ENCODE measurements at regions not wholly inside any gene's neighbourhood (a gene's known extent, or its start where the extent isn't known, plus 50 kb on each side); places are given as distances from the start of the nearest gene placed in this dataset.

GRCh38 chr2:186911551-186912085 lies 62.6 kb upstream of the ZSWIM2 start:
- Histone ChIP-seq H4K20me1 (ENCODE audit: insufficient read depth, low read length) (no peaks in the 10 kb centered on the region), H3K27ac (ENCODE audit: low read depth, low read length, poor library complexity, severe bottlenecking) (no peak overlapping the region), H3K9ac (ENCODE audit: low read length) (no peak overlapping the region), H3K4me1 (ENCODE audit: insufficient read depth, low read length, severe bottlenecking) (no peaks in the 10 kb centered on the region), H3K36me3 (ENCODE audit: insufficient read depth, low read length) (no peaks in the 10 kb centered on the region), H3F3A (ENCODE audit: insufficient read depth, low read length) (no peaks in the 10 kb centered on the region), H3K9me3 (ENCODE audit: low read length) (no peaks in the 10 kb centered on the region), H3K79me2 (ENCODE audit: insufficient read depth, low read length) (no peaks in the 10 kb centered on the region), H3K27me3 (ENCODE audit: insufficient read depth, low read length) (no peaks in the 10 kb centered on the region), H3K4me3 (ENCODE audit: low read depth, low read length, poor library complexity, severe bottlenecking) (no peak overlapping the region), H3K4me2 (ENCODE audit: low read length) (no peak overlapping the region), H3K9me2 (ENCODE audit: low read depth, low read length) (no peaks in the 10 kb centered on the region), H2AFZ (ENCODE audit: low read length) (no peak overlapping the region)
- TF ChIP-seq EZH2 (IDR thresholded peaks at IDR 0.05; ENCODE audit: borderline replicate concordance, low read length) = no peak
- TF ChIP-seq, protein P1, sequence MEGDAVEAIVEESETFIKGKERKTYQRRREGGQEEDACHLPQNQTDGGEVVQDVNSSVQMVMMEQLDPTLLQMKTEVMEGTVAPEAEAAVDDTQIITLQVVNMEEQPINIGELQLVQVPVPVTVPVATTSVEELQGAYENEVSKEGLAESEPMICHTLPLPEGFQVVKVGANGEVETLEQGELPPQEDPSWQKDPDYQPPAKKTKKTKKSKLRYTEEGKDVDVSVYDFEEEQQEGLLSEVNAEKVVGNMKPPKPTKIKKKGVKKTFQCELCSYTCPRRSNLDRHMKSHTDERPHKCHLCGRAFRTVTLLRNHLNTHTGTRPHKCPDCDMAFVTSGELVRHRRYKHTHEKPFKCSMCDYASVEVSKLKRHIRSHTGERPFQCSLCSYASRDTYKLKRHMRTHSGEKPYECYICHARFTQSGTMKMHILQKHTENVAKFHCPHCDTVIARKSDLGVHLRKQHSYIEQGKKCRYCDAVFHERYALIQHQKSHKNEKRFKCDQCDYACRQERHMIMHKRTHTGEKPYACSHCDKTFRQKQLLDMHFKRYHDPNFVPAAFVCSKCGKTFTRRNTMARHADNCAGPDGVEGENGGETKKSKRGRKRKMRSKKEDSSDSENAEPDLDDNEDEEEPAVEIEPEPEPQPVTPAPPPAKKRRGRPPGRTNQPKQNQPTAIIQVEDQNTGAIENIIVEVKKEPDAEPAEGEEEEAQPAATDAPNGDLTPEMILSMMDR (IDR thresholded peaks at IDR 0.05; ENCODE audit: low read length) = no peak

- Histone ChIP-seq H3F3A (ENCODE audit: insufficient read depth, low read length) (no peaks in the 10 kb centered on the region), H3K9me2 (ENCODE audit: low read depth, low read length) (no peaks in the 10 kb centered on the region), H3K9ac (ENCODE audit: low read length) (no peak overlapping the region), H3K4me2 (ENCODE audit: low read length) (no peak overlapping the region), H4K20me1 (ENCODE audit: insufficient read depth, low read length) (no peaks in the 10 kb centered on the region), H2AFZ (ENCODE audit: low read length) (no peak overlapping the region), H3K4me1 (ENCODE audit: insufficient read depth, low read length, severe bottlenecking) (no peaks in the 10 kb centered on the region), H3K4me3 (ENCODE audit: low read depth, low read length, poor library complexity, severe bottlenecking) (no peak overlapping the region), H3K27me3 (ENCODE audit: insufficient read depth, low read length) (no peaks in the 10 kb centered on the region), H3K9me3 (ENCODE audit: low read length) (no peaks in the 10 kb centered on the region), H3K79me2 (ENCODE audit: insufficient read depth, low read length) (no peaks in the 10 kb centered on the region), H3K36me3 (ENCODE audit: insufficient read depth, low read length) (no peaks in the 10 kb centered on the region), H3K27ac (ENCODE audit: low read depth, low read length, poor library complexity, severe bottlenecking) (no peak overlapping the region)
- TF ChIP-seq EZH2 (IDR thresholded peaks at IDR 0.05; ENCODE audit: borderline replicate concordance, low read length) = no peak
- TF ChIP-seq, protein P1 (IDR thresholded peaks at IDR 0.05; ENCODE audit: low read length) = no peak
Measured at GRCh38 chr2:186910996-186911395, 62.0 kb upstream of the ZSWIM2 start.

DNA sequence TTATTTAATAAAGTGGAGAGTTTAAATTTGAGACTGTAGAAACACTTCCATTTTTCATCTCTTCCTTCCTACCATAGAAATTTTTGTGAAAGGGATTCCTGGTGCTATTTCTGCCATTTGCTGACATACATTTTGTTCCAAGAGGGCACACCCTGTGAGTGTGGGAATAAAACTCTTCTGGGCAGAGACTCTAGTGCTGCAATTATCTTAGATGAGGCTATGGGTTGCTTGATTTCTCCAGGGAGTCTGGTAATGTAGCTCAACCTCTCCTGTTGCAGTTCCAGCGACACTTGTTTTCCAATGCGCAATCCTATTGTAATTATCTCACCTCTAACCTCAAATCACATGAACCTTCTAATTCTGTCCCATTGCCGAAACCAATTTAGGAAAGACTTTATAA lies 60.1 kb upstream of the ZSWIM2 start:
- Histone ChIP-seq H3K9me2 (ENCODE audit: low read depth, low read length) (no peaks in the 10 kb centered on the region), H3F3A (ENCODE audit: insufficient read depth, low read length) (no peaks in the 10 kb centered on the region), H2AFZ (ENCODE audit: low read length) (no peak overlapping the region), H3K9ac (ENCODE audit: low read length) (no peak overlapping the region), H3K36me3 (ENCODE audit: insufficient read depth, low read length) (no peaks in the 10 kb centered on the region), H3K9me3 (ENCODE audit: low read length) (no peaks in the 10 kb centered on the region), H3K27me3 (ENCODE audit: insufficient read depth, low read length) (no peaks in the 10 kb centered on the region), H3K79me2 (ENCODE audit: insufficient read depth, low read length) (no peaks in the 10 kb centered on the region), H3K4me2 (ENCODE audit: low read length) (no peak overlapping the region), H3K4me3 (ENCODE audit: low read depth, low read length, poor library complexity, severe bottlenecking) (no peak overlapping the region), H4K20me1 (ENCODE audit: insufficient read depth, low read length) (no peaks in the 10 kb centered on the region), H3K27ac (ENCODE audit: low read depth, low read length, poor library complexity, severe bottlenecking) (no peak overlapping the region), H3K4me1 (ENCODE audit: insufficient read depth, low read length, severe bottlenecking) (no peaks in the 10 kb centered on the region)
- no peak for TF ChIP-seq EZH2 (IDR thresholded peaks at IDR 0.05; ENCODE audit: borderline replicate concordance, low read length)
- TF ChIP-seq, protein P1 (IDR thresholded peaks at IDR 0.05; ENCODE audit: low read length) = no peak
